Amygdala (tissue), 56 donors: ENCODE measurements at regions not wholly inside any gene's neighbourhood (a gene's known extent, or its start where the extent isn't known, plus 50 kb on each side); places are given as distances from the start of the nearest gene placed in this dataset.
A peak's percentile ranks its signal among the peaks of the same experiment; 100 is the strongest.

Experiments used
- DNase-seq, 56 donors: peaks; one replicate each; lab custom pipeline; 2025; lab: John Stamatoyannopoulos, UW

DNA sequence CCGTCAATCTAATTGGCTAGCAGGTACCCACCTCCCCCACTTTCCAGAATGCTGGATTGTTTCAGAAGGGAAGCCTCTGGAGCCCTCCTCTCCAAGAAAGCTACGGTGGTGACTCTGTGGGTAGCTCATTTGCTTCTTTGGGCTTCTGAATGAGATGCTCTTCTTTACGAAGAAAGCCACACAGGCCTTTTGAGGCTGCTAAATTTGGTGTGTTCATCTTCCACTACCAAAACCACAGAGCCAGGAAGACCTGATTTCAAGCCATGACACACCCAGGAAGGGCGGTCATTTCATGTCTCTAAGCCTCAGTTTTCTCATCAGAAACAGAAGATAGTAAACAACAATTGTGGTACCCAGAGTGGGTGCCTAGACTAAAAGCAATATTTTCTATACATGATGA lies 901.2 kb downstream of the KCNMA1 start:
- DNase-seq: no peak

- peak in 1 of 56 donors; percentile 7 for DNase-seq
Measured at GRCh38 chr10:76735866-76736265, 901.7 kb downstream of the KCNMA1 start.

GRCh38 chr10:76733441-76733936 lies 904.1 kb downstream of the KCNMA1 start:
- no peak for DNase-seq

DNA sequence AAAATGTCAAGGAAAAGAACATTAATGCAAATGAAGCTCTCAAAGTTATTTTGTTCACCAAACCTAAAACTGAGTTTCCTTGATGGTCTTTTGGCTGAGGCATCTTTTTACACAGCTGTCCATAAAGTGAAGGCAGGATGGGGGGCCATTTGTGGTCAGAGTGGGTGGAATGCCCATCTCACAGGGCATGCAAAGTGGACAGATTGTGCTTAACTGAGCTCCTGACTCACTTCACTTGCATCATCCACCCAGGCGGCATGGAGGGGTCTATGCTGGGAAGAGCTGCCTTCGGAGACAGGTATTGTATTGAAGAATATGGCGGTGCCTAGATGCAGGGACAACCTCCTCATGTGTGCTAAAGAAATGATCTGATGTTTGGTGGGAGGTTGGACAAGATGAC lies 905.3 kb downstream of the KCNMA1 start:
- no peak for DNase-seq

- no peak for DNase-seq
Measured at GRCh38 chr10:76729841-76730487, 907.6 kb downstream of the KCNMA1 start.

DNA sequence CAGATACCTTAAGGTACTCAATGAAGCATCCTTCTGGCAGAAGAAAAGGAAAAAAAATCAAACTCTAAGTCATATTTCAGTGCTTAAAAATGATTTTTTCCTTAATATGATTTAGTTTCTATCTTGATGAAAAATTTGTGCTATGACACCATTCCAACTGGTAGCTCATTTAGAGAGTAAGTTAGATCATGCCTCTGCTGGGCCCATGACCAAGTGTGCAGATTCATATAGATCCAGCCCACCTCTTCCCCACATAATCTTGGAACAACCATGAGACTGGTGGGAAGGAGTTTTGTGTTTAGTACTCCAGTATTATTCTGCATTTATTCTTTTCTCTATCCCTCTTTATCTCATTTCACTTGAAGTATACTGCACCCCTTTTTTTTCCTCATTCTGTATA lies 908.3 kb downstream of the KCNMA1 start:
- DNase-seq: no peak

- DNase-seq: no peak
Measured at GRCh38 chr10:76727038-76727437, 910.6 kb downstream of the KCNMA1 start.

GRCh38 chr10:76723844-76724243 lies 913.8 kb downstream of the KCNMA1 start:
- peak in 1 of 56 donors; percentile 26 for DNase-seq

GRCh38 chr10:76721891-76722505 lies 915.6 kb downstream of the KCNMA1 start:
- no peak for DNase-seq

DNA sequence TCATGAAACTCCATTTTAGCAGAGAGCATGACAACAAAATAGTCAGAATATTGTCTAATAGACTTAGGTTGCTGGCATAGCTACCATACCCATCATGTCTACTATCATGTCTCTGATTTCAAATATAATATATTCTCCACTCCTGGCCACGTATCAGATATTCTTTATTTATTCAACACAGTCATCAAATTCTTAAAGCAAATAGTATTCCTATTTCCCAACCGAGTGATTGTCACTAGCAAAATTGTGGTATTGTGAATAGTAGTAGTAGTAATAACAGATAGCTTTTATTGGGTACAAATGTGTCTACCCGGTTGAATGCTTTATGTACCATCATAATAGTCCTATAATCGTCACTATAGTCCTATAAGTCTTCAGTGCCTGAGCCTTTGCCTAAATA lies 918.6 kb downstream of the KCNMA1 start:
- no peak for DNase-seq

DNA sequence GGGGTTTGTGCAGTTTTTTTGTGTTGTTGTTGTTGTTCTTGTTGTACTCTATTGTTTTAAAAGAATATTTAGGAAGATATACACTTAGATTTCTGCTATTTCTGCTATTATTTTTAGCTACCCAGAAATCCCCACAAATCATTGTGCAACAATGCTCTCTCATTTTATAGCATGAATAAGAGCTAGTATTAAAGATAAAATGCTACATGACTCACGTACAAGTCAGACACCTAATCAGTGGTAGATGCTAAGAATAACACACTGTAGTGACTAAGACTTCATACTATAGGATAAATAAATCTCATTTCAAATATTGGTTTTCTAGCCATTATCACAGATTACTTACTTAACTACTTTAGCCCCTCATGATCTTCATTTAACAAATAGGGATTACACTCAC lies 920.5 kb downstream of the KCNMA1 start:
- no peak for DNase-seq

DNA sequence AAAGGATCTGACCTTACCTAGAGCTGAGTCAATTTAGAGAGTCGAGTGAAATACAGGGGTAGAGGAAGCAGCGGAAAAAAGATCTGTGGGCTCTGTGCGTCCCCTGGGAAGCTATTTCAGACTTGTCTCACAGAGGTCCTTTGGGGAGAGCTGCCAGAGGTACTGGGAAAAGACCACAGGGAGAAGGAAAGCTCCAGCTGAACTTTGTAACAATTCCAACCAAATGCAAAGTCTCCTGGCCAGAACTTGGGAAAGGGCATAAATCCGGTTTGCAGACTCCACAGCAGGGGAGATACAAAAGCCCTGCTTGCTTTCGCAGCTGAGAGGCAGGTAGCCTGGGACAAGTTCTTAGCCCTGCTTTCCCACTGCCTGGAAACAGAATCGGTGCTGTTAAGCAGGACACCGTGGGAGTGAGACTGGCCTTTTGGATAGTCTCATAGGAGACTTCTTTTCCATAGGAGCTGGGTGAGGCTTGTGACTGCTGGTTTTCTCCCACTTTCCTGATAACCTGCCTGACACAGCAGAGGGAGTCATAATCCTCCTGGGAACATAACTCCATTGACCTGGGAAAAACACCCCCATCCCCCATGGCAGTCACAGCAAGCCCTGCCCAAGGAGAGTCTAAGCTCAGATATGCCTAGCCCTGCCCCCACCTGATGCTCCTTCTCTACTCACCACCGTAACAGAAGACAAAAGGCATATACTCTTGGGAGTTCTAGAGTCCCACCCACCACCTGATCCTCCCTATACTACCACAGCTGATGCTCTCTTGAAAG lies 926.2 kb downstream of the KCNMA1 start:
- DNase-seq: peak in 3 of 56 donors; percentile 8 to 41 (median 17)

- DNase-seq: no peak
Measured at GRCh38 chr10:76700241-76700640, 937.4 kb downstream of the KCNMA1 start.

DNA sequence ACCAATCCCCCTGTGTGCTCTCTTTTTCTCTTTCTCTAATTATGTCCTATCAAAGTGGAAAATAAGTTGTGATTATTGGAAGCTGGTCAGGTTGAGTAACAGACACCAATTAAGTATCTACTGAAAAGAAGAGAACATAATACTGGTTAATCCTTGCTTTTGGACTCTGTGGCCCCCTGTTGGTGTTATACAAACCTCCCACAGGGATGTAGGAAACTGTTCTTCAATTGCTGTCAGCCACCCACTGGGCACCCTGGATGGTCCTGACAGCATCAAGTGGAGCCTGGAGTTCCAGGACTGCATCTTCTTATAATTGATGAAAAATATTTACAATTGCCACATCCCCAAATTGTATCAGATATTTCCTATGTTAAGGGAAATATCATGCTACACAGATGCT lies 939.7 kb downstream of the KCNMA1 start:
- DNase-seq: no peak

- DNase-seq: no peak
Measured at GRCh38 chr10:76695069-76695468, 942.5 kb downstream of the KCNMA1 start.

GRCh38 chr10:76686201-76686600 lies 951.4 kb downstream of the KCNMA1 start:
- no peak for DNase-seq

- DNase-seq: no peak
Measured at GRCh38 chr10:76684968-76685367, 952.6 kb downstream of the KCNMA1 start.

- DNase-seq: no peak
Measured at GRCh38 chr10:76681153-76681552, 956.5 kb downstream of the KCNMA1 start.

GRCh38 chr10:76679030-76679429 lies 958.6 kb downstream of the KCNMA1 start:
- DNase-seq: no peak

DNA sequence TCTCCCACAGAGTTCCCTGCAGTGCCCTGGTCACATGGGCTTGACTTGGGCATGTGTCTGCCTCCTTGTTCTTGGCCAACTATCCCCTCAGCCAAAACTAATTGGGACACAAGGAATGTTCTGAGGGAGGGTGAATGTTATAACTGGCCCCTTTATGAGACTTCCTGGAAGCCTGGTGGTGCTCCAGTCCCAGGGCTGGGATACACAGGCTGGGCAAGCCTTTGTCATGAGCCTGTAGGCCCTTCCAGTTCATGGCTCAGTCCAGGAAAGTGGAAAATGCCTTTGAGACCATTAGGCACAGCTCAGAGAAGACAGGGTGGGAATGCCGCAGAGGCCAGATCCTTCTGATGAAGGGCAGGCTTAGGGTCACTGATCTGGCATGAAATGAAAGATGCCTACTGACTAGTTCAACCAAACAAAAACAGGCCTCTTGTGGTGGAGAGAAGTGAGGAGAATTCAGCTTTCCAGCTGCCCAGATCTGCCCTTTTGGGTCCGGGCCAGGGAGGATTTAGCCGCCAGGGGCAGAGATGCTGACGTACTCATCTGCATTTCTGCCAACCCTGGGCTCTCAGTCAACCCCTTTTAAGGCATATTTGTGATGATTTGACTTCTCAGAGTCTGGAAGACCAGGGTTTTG lies 961.5 kb downstream of the KCNMA1 start:
- DNase-seq: peak in 52 of 56 donors; percentile 2 to 93 (median 62)

DNA sequence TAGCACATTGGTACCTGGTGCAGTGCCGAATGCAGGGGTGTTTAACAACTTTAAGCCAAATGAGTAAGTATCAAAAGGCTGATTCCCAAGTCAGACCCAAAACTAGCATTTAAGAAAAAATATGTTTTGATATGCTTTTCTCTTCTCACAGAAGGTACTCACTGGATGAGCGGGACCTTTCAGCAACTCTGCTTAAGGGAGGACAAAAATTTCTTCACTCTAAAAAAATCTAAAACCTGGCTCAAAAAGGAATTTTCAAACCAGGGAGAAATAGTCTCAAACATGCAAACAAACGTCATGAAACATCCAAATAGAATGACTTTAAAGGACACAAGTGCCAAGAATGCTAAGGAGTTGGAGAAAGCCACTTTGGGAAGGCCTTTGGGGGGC lies 962.1 kb downstream of the KCNMA1 start:
- DNase-seq: no peak
